RPMI8226 (cell line): ENCODE measurements at regions not wholly inside any gene's neighbourhood (a gene's known extent, or its start where the extent isn't known, plus 50 kb on each side); places are given as distances from the start of the nearest gene placed in this dataset.

Source experiments
- DNase-seq: peaks from one replicate; pipeline ENCODE4 v3.0.0-alpha.2; 2015

GRCh38 chr22:27192135-27192829 is 534.9 kb downstream of the MIAT start:
- no peak for DNase-seq

DNA sequence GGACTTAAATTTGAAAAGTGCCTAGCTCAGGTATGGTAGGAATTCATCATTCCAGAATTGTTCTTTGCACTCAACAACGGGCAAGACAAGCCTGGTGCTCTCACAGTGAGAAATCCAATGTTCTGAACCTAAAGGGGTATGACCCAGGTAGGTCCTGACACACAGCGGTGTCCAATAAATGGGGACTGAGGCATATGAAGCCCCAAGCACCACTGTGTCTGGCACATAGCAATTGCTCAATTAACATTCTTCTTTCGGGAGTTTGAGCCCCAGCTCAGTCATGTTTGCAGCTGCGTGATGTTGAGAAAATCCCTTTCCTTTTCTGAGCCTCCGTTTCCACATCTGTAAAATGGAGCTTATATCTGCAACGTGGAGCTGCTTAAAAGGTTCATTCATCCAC is 535.8 kb downstream of the MIAT start:
- no peak for DNase-seq

GRCh38 chr22:27193636-27194035 is 536.2 kb downstream of the MIAT start:
- no peak for DNase-seq

DNA sequence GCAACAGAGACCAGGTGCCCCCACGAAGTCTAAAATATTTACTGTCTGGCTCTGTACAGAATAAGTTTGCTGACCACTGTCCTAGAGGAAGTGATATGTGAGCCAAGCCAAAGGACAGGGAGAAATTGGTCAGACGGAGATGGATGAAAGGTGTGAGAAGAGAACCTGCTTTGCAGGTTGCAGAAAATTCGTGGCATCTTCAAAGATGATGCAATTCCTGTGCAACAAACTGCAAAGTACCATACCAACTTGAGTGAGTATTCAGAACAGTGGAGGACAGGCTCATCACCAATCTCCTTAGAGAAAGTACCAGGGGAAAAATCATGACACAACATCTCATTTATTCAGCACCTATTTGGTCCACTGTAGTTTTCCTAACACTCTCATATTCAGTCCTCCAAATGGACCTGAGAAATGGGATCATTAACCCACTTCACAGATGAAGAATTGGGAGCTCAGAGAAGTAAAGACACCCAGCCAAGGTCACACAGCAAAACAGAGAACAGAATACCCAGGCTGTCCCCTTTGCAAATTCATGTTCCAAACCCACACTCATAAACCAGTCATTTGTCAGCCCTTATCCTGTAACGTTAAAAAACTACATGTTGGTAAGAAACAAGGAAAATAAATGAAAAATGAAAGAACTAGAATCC is 536.8 kb downstream of the MIAT start:
- no peak for DNase-seq

DNA sequence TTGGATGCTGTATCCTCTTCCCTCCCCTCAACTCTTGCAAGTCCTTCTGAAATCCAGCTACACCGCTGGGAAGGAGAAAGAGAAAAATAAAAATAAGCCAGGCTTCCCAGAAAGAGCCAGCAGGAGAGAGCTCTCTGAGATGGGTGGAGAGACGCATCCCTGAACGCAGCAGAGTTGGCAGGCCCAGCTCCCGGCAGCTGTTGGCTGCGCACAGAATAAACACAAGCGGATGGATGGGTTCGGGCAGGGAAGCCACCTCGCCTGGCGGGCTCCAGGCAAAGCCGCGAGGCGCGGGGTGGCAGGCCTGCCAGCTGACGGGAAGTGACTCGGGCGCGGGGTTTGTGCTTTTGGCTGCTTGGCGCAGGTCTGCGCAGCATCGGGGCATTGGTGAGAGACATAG is 537.7 kb downstream of the MIAT start:
- no peak for DNase-seq

GRCh38 chr22:27195494-27195893 is 538.1 kb downstream of the MIAT start:
- DNase-seq, result no peak

DNA sequence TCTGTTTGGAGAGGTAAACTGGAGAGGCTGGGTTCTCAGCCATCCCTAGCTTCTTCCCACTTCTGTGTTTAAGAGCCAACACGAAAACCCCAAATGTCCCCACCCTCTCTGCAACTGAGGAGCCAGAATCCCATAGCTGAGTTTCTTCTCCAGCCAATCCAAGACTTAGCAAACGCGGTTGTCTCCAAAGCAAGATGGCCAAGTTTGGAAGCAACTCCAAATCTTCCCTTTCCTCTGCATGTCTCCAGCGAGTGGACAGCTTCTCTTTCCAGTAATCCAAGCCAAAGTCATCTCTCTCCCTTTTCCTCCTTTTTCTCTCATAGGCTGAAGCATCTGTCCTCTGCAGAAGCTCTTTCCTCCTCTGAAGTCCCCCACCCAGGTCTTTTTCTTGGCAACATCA is 539.2 kb downstream of the MIAT start:
- DNase-seq, result no peak

DNA sequence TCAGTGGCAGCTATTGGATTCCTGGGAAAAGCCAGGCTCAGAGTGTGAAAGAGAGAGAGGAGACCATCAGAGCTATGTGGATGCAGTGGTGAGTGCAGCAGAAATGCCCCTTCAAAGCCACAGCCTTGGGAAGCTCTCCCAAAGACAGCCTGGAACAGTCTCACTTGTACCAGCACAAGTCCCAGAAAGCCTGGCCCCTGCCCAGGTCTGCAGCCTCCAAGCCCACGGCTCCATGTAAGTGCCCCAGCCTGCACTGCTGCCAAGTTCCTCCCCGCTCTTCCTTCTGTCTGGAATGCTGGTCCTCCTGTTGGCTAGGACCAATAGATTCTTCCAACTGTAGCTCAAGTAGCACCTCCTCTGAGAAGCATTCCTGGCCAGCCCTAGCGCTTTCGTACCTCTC is 539.7 kb downstream of the MIAT start:
- no peak for DNase-seq

GRCh38 chr22:27197618-27198017 is 540.2 kb downstream of the MIAT start:
- no peak for DNase-seq

DNA sequence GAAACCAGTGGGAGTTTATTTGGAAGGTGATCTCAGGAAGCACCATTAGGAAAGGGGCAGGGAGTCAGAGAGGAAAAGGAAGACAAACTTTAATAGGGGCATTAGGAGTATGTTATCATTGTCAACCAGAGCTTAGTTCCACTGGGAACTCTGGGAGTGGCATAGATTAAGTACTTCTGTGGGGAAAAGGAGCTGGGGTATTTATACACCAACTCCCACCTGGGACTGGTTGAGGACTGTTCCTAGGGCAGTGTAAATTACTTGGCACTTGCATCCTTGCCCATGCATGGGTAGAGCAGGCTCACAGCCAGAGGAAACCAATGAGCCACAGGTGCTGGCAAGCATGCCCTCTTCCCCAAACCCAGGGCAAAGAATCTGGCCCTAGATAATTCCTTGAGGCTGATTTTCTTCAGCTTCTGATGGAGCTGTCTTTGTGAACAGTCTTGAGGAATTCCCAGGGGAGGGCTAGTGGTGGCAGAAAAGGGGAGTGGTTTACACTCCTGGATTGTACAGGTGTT is 541.2 kb downstream of the MIAT start:
- no peak for DNase-seq

DNA sequence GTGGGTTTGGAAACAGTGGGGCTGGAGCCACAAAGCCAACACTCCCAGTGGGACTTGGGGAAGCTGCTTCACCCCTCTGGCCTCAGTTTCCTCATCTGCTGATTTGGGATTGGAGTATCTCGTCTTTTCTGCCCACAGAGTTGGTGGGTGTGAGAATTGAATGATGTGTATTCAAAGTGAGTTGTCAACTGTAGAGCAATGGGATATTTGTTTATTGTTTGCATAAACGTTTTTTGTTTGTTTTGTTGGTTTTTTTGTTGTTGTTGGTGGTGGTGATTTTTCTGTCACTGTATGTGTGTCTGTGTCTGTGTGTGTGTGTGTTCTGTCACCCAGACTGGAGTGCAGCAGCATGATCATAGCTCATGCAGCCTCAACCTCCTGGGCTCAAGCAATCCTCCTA is 542.0 kb downstream of the MIAT start:
- no peak for DNase-seq

GRCh38 chr22:27201276-27201675 is 543.9 kb downstream of the MIAT start:
- no peak for DNase-seq

GRCh38 chr22:27201741-27202140 is 544.4 kb downstream of the MIAT start:
- no peak for DNase-seq

GRCh38 chr22:27203276-27203660 is 545.9 kb downstream of the MIAT start:
- no peak for DNase-seq

DNA sequence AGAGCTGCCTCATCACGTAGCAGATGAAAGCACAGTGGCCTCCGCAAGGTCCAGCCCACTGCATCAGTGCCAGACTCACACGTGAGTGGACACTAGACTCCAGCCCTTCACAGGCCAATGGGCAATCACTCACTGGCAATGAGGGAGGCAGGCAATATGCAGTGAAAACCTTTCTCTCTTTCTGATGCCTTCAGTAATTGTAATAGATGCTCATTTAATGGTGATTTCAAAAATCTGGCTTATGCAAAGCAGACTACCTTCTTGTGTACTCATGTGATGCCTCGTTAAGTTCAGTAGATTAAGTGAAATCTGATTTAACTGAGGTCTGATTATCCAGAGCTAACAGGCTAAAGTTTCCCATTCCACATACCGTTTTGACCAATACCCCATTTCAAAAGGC is 546.9 kb downstream of the MIAT start:
- no peak for DNase-seq

- no peak for DNase-seq
These were observed 547.4 kb downstream of the MIAT start for GRCh38 chr22:27204817-27205216.

- no peak for DNase-seq
These were observed 548.3 kb downstream of the MIAT start for GRCh38 chr22:27205492-27206373.

- DNase-seq, result no peak
These were observed 549.2 kb downstream of the MIAT start for GRCh38 chr22:27206374-27207133.

DNA sequence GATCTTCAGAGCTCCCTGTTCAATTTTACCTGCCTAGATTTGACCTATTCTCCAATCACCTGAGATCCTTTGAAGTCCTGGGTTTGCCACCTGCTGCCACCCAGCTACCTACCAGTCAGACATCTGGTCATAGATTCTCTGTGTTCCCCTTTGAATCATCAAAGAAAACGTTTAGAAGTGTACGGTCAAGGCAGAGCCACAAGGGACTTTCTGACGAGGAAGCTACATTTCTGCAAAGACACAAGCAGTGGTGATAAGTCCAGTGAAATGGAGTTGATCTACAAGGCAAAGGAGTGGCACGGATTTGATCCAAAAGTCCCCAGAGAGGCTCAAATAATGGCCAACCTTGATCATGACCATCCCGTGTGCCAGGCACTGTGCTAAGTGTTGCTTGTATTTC is 549.9 kb downstream of the MIAT start:
- no peak for DNase-seq

DNA sequence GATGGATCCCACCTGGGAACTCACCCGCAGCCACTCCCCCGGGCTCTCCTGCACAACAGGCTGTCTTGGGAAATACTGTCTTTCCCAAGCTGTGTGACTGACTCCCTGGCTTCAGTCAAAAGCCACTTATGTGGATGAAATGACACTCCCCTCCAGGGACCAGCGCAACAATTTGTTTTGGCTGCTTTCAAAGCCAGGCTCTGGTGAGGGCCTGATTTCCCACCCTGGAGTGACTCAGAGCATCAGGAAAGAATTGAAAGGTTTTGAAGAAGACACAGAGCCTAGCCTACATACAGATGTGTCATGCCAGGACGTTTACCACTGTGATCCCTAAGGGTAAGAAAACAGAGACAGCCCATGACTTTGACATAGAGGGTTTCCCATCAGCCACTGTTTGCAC is 550.5 kb downstream of the MIAT start:
- no peak for DNase-seq

DNA sequence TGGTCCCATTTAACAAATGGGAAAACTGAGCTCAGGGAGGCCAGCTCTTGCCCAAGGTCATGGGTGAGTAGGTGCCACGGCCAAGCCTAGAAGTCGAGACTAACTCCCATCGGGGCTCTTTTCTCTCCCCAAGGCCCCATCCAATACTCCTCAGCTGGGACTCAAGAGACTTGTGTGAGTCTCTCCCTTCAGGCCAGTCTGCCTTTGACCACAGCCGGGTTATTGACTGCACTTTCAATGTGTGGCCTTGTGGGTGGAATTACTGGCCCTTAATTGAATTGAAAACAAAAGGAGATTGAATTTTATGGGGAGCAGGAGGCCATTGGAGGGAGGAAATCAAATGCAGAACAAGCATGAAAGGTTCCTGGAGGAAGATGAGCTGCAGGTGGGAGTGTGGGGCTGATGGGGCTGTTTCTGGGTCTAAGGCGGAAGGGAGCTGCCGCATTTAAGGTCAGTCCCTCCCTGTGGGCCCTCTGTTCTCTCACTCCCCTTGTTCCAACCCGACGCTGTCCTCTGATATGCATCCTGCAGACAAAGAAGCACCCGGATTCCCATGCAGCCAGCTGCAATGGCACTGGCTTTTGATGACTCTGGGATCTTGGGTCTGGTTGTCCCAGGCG is 552.8 kb downstream of the MIAT start:
- no peak for DNase-seq

GRCh38 chr22:27212102-27212501 is 554.7 kb downstream of the MIAT start:
- DNase-seq, result no peak
